ENCODE measurements at regions not wholly inside any gene's neighbourhood (a gene's known extent, or its start where the extent isn't known, plus 50 kb on each side); places are given as distances from the start of the nearest gene placed in this dataset.

DNA sequence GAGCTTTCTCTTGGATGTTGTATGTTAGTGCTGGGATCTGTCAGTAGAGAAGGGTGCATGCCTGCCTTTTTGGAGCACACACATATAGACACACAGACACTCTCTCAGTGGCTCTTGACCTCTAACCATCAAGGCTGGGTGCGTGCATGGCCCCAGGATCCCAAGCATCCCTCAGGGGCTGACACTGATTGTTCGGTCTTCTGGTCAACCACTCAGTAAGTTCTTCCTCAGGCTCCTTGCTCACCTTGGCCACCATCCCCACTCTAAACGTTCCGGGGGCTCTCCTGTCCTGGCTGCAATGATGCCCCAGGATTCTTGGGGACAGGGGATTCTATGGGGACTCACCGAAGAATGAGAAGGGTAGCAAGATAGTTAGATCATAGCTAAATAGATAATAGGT lies 179.6 kb downstream of the SHOX start:
- H3K27ac Mint-ChIP-seq (ENCODE audit: unreplicated experiment), result no peak overlapping the region
- TF ChIP-seq, protein P1, sequence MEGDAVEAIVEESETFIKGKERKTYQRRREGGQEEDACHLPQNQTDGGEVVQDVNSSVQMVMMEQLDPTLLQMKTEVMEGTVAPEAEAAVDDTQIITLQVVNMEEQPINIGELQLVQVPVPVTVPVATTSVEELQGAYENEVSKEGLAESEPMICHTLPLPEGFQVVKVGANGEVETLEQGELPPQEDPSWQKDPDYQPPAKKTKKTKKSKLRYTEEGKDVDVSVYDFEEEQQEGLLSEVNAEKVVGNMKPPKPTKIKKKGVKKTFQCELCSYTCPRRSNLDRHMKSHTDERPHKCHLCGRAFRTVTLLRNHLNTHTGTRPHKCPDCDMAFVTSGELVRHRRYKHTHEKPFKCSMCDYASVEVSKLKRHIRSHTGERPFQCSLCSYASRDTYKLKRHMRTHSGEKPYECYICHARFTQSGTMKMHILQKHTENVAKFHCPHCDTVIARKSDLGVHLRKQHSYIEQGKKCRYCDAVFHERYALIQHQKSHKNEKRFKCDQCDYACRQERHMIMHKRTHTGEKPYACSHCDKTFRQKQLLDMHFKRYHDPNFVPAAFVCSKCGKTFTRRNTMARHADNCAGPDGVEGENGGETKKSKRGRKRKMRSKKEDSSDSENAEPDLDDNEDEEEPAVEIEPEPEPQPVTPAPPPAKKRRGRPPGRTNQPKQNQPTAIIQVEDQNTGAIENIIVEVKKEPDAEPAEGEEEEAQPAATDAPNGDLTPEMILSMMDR (IDR thresholded peaks at IDR 0.05; ENCODE audit: unreplicated experiment), result no peak
- peaks cover 6% of the 10 kb centered on the region for H3K27me3 Mint-ChIP-seq (ENCODE audit: unreplicated experiment)
- H3K4me1 Mint-ChIP-seq (ENCODE audit: unreplicated experiment), result no peaks in the 10 kb centered on the region
- H3K4me3 Mint-ChIP-seq (ENCODE audit: unreplicated experiment), result no peak overlapping the region
- DNase-seq (ENCODE audit: low spot score), result no peak
- peaks cover 13% of the 10 kb centered on the region for H3K36me3 Mint-ChIP-seq (ENCODE audit: low read depth, unreplicated experiment)
- H3K9me3 Mint-ChIP-seq (ENCODE audit: unreplicated experiment), result peaks cover 35% of the 10 kb centered on the region

DNA sequence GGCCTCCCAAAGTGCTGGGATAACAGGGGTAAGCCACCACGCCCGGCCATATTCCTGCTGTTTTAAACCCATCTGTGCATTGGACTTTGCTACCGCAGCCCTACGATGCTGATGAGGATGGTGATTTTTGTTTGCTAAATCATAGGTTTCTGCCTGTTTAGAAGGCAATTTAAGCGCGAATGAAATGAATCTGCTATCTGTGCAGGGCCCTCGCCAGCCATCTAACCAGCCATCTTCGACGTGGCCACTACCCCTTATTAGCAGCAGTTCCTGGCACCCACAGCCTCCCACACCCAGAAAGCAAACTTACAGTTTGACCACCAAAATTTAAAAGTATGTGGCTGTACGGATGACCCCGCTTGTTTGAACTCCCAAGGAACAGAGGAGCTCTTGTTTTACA lies 178.5 kb downstream of the SHOX start:
- TF ChIP-seq, protein P1 (IDR thresholded peaks at IDR 0.05; ENCODE audit: unreplicated experiment), result no peak
- no peak for DNase-seq (ENCODE audit: low spot score)

DNA sequence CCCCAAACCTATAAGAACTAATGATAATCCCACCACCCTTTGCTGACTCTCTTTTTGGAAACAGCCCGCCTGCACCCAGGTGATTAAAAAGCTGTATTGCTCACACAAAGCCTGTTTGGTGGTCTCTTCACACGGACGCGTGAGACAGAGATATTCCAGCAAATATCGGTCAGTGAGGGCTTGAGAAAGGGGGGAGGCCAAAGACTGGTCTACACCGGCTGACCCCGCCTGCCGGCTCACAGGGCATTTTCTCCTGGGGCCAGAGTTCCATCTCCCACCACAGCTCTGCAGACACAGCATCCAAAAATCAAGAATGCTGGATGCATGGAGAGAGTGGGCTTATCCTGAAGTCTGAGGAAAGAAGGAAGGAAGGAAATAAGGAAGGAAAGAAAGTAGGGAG lies 176.0 kb downstream of the SHOX start:
- no peak overlapping the region for H3K4me3 Mint-ChIP-seq (ENCODE audit: unreplicated experiment)
- no peak for DNase-seq (ENCODE audit: low spot score)
- peaks cover 9% of the 10 kb centered on the region for H3K27me3 Mint-ChIP-seq (ENCODE audit: unreplicated experiment)
- H3K4me1 Mint-ChIP-seq (ENCODE audit: unreplicated experiment), result no peaks in the 10 kb centered on the region
- TF ChIP-seq, protein P1 (IDR thresholded peaks at IDR 0.05; ENCODE audit: unreplicated experiment), result no peak
- peaks cover 8% of the 10 kb centered on the region for H3K36me3 Mint-ChIP-seq (ENCODE audit: low read depth, unreplicated experiment)
- H3K27ac Mint-ChIP-seq (ENCODE audit: unreplicated experiment), result no peak overlapping the region
- peaks cover 38% of the 10 kb centered on the region for H3K9me3 Mint-ChIP-seq (ENCODE audit: unreplicated experiment)

More for the DNA sequence above, 178.5 kb downstream of the SHOX start:
- H3K4me1 Mint-ChIP-seq (ENCODE audit: unreplicated experiment), result no peaks in the 10 kb centered on the region
- no peak overlapping the region for H3K4me3 Mint-ChIP-seq (ENCODE audit: unreplicated experiment)
- peaks cover 40% of the 10 kb centered on the region for H3K9me3 Mint-ChIP-seq (ENCODE audit: unreplicated experiment)
- no peak overlapping the region for H3K27ac Mint-ChIP-seq (ENCODE audit: unreplicated experiment)
- H3K27me3 Mint-ChIP-seq (ENCODE audit: unreplicated experiment), result peaks cover 6% of the 10 kb centered on the region
- peaks cover 13% of the 10 kb centered on the region for H3K36me3 Mint-ChIP-seq (ENCODE audit: low read depth, unreplicated experiment)

DNA sequence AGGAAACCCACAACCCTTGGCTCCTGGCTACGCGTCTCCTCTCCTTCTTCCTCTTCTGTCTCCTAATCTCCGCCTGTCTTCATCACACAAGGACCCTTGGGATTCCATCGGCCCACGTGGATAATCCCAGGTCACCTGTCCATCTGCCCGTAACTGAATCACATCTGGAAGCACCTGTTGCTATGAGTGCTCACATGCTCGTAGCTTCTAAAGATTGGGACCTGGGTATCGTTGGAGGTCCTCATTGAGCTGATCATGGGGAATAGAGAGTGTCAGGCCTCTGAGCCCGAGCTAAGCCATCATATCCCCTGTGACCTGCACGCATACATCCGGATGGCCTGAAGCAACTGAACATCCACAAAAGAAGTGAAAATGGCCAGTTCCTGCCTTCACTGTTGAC lies 175.4 kb downstream of the SHOX start:
- Mint-ChIP-seq H3K9me3 (ENCODE audit: unreplicated experiment) (peaks cover 38% of the 10 kb centered on the region), H3K36me3 (ENCODE audit: low read depth, unreplicated experiment) (peaks cover 12% of the 10 kb centered on the region), H3K4me3 (ENCODE audit: unreplicated experiment) (peak overlapping the region; percentile 29), H3K27me3 (ENCODE audit: unreplicated experiment) (peaks cover 9% of the 10 kb centered on the region), H3K27ac (ENCODE audit: unreplicated experiment) (no peak overlapping the region), H3K4me1 (ENCODE audit: unreplicated experiment) (no peaks in the 10 kb centered on the region)
- DNase-seq (ENCODE audit: low spot score), result no peak
- TF ChIP-seq, protein P1 (IDR thresholded peaks at IDR 0.05; ENCODE audit: unreplicated experiment), result no peak

DNA sequence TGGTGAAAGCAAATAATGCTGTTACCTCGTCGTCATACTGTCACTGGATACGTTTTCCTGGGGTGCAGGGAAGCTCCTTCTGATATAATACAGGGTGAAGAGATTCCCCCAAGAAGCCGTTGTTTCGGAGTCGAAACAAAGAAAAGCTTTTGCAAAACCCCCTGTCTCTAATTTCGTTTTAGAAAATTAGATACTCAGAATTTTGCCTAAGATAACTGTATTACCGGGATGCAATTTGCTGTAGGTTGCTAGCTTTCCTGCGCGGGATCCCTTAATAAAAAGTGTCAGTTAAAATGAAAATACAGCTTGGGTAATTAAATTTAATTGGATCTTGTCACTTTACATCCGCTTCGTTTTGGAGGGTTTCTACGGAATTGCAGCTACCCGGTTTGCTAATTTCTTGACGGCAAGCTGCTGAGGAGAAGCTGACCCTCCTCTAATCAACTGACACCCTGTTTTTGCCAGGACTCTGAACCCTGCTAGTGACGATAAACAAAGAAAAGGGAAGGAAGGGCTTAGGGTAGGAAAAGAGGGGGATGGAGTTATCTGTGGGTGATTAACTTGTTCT lies 174.6 kb downstream of the SHOX start:
- Mint-ChIP-seq H3K27me3 (ENCODE audit: unreplicated experiment) (peaks cover 10% of the 10 kb centered on the region), H3K36me3 (ENCODE audit: low read depth, unreplicated experiment) (peaks cover 15% of the 10 kb centered on the region), H3K4me3 (ENCODE audit: unreplicated experiment) (no peak overlapping the region), H3K4me1 (ENCODE audit: unreplicated experiment) (no peaks in the 10 kb centered on the region), H3K9me3 (ENCODE audit: unreplicated experiment) (peaks cover 42% of the 10 kb centered on the region), H3K27ac (ENCODE audit: unreplicated experiment) (no peak overlapping the region)
- TF ChIP-seq, protein P1 (IDR thresholded peaks at IDR 0.05; ENCODE audit: unreplicated experiment), result no peak
- no peak for DNase-seq (ENCODE audit: low spot score)

Measured in endothelial cell (in vitro differentiated cells).